DMS114 treated with DMSO at 0.1 percent for 48 hours (cell line): ENCODE measurements at regions not wholly inside any gene's neighbourhood (a gene's known extent, or its start where the extent isn't known, plus 50 kb on each side); places are given as distances from the start of the nearest gene placed in this dataset.
"Not testable (repeated sequence)": the region's sequence is repeated elsewhere in the genome, so short reads cannot be mapped to it uniquely, and the experiment has no call there.

Experiments used
- DNase-seq: peaks from one replicate; lab custom pipeline; 2025; ENCODE audit not compliant: unreplicated experiment; lab: John Stamatoyannopoulos, UW

DNA sequence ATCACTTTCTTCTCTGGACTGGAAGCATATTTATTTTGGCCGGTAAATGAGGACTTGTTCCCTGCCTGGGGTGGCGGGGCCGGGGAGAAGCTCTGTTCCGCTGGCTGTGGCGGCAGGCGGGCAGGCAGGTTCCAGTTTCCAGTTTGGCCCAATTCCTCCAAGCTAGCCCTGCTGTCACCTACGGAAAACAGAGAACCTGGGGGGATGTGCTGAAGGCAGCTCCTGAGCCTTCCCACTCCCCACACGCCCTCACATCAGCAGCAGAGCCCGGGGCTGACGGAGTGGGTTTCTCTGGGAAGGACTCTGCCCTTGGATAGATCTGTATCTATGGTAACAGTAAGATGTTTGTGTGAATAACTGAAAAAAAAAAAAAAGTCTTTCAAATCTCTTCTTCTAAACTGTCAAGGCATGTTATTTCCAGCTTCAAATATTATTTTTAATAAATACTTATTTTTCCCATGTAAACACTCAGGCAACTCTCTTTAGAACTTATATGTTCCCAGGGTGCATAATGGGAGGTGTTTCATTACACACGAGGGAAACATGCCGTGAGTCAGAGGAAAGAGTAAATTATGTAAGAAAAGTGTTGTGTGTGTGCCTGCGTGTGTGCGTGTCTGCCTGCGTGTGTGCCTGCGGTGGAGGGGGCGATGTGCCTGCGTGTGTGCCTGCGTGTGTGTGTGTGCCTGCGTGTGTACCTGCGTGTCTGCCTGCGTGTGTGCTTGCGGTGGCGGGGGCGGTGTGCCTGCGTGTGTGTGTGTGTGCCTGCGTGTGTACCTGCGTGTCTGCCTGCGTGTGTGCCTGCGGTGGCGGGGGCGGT lies 116.1 kb upstream of the ZNF516 start:
- DNase-seq, result no peak

DNA sequence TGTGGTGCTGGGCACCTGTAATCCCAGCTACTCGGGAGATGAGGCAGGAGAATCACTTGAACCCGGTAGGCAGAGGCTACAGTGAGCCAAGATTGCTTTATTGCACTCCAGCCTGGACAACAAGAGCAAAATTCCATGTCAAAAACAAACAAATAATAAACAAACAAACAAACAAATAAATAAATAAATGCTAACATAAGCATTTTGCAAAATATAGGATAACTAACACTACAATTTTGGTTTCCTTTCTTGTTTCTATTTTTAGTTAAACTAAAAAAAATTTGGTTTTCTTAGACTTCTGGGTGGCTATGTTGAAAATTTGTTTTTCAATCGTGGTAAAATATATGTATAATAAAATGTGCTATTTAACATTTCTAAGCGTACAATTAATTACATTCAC lies 115.0 kb upstream of the ZNF516 start:
- no peak for DNase-seq

DNA sequence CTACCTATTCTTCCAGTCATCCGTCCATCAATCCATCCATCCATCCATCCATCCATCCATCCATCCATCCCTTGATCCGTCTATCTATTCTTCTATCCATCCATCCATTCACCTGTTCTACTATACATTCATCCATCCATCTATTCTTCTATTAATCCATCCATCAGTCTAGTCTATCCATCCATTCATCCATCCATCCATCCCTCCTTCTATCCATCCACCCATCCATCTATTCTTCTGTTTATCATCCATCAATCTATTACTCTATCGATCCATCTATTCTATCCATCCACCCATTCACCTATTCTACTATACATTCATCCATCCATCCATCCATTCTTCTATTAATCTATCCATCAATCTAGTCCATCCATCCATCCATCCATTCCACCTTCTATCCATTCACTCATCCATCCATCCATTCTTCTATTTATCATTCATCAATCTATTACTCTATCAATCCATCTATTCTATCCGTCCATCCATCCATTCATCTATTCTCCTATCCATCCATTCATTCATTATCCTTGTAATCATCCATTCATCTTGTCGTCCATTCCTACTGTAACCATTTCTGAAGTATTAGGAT lies 110.4 kb upstream of the ZNF516 start:
- DNase-seq, result no peak

DNA sequence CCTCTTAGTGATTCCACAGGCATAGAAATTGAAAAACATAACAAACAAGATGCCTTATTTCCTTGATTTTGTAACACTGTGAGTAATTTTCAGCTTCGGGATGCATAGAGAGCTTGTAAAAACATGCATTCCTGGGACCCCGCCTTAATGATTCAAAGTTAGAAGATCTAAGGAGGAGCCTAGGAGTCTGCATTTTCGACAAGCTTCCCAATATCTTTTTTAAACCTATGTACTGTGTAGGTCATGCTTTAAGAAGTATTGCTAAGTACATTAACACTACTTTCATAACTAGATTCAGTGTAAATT lies 109.8 kb upstream of the ZNF516 start:
- DNase-seq, result no peak

DNA sequence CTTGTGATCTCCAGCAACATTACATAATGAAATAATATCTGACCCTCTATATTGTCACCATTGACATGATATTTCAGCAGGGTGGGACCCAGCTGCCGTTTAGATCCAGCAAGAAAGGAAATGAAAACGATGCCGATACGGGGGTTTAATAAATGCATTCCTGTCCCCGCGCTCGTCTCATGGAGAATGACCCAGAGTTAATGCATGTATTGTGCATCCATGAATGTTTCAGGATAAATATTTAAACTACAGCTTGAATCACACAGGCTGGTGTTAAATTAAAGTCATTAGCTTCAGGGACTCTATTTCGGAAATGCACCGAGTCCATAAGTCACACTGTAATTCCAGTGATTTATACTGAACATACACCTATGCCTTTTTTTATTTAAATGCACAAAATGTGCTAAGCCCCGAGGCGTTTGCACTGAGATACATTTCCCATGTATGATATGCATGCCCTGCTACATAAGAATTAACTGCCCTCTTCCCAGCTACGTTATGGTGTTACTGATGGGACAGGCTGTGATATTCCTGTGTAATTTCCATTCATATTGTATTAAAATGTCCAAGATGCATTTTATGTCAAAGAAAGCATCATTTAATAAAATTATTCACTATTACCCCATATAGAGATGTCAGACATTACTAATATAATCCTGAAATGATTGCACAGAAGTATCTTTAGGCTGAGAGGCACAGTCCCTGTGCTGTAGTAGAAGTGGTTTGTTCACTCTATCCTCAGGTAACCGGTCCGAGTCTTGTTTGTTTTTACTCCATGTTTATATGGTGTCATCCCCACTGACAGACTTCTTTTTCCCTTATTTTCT lies 109.3 kb upstream of the ZNF516 start:
- no peak for DNase-seq

DNA sequence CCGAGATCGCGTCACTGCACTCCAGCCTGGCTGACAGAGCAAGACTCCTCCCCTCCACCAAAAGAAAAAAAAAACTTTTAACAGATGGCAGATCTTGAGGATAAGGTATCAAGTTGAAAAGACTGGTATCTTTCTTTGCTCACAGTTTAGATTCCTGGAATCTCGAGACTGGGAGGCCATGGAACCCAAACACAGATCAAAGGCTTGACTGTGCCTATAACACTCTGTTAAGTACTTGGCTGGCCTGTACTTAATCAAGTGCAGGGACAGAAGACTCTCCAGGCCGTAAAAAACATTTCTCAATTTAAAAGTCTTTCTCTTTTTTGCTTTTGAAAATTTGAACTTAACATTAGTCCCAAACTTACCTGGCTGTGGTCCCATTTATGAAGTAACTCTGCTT lies 107.1 kb upstream of the ZNF516 start:
- no peak for DNase-seq

DNA sequence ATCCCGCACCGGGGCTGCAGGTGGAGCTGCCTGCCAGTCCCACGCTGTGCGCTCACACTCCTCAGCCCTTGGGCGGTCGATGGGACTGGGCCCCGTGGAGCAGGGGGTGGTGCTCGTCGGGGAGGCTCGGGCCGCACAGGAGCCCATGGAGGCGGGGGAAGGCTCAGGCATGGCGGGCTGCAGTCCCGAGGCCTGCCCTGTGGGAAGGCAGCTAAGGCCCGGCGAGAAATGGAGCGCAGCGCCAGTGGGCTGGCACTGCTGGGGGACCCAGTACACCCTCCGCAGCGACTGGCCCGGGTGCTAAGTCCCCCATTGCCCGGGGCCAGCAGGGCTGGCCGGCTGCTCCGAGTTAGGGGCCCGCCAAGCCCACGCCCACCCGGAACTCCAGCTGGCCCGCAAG lies 105.0 kb upstream of the ZNF516 start:
- DNase-seq, result not testable (repeated sequence)

DNA sequence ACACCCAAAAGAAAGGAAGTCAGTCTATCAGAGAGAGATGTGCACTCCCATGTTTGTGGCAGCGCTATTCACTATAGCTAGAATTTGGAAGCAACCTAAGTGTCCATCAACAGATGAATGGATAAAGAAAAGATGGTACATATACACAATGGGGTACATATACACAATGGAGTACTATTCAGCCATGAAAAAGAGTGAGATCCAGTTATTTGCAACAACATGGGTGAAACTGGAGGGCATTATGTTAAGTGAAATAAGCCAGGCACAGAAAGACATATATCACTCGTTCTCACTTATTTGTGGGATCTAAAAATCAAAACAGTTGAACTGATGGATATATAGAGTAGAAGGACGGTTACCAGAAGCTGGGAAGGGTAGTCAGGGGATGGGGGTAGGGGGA lies 99.9 kb upstream of the ZNF516 start:
- no peak for DNase-seq

DNA sequence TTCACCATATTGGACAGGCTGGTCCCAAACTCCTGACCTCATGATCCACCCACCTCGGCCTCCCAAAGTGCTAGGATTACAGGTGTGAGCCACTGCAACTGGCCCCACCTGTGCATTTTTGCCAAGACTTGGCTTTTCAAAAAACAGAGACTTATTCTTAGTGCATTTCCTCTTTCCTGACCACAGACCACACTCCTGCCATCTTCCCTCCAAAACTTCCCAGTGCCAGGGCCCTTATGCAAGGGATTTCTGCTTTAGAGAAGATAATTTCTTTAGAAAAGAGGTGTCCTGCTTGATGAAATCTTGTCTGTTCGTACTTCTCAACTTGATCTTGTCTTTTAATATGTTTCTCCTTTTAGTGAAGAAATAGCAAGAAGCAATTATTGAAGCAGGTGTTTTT lies 98.8 kb upstream of the ZNF516 start:
- no peak for DNase-seq

DNA sequence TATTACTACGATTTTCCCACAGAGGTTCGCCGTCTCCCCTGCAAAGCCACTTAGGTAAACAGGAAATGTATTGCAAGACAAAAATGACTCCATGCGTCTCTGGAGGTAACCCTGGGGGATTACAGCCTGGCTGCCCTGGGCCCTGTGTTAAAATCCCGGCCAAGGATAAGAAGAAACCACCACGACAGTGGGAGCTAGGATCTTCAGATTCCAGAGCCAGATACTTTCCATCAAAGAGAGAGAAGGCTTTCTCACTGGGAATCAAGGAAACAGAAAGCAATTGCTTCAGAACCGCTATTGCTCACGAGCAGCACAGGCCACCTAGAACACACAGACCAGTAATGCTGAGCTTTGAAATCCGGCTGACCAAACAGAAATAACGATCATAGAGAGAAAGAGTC lies 97.9 kb upstream of the ZNF516 start:
- DNase-seq, result no peak

DNA sequence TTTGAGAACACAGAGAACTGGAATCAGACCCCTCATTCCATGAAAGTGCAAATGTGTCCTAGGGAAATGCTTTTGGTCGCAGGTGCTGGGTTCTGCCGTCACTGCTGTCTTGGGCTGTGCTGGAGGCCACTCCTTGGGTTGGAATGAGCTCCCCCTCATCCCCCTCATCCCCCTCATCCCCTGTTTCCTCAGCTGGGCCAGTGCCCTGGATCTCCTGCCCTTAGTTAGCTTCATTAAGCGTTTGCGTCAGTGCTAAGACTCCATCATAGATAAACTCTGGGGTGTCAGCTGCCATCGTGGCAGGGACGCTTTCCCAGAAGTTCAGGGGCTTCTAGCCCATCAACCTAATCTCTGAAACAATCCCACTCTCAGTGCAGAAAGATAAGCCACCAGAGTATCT lies 97.1 kb upstream of the ZNF516 start:
- DNase-seq, result no peak

DNA sequence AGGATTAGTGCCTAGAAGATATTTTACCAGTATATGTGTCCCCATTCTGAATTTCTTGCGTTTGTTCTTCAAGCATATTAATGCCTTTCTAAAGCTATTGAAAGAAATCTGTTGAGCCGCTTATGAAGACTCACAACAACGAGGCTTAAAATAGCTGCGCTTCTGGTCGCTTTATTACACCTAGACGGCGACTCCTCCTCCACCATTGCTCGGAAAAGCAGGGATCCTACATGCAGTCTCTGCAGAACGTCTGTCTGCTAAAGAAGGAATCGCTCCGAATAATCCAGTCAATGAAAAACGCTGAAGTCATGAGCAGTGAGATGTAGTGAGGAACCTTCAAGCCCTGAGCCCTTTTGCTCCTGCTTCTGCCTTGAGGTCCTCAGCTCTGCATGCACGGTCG lies 94.8 kb upstream of the ZNF516 start:
- no peak for DNase-seq

DNA sequence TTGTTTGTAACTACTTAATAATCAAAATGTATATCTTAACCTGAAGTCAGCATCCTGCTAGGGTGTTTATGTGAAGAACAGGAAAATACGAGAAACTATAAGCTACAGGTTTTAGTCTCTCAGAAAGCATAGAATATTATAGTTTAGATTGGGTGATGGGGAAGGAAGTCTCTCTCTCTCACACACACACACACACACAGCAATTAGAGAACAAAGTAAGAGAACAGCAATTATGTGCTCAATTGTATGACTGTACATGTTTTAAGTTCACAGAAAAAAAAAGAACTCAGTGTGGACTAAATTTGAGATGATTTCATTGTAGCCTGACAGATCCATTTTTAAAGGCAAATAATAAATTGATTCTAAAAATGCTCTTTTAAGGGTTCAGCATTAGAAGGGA lies 94.3 kb upstream of the ZNF516 start:
- DNase-seq, result no peak

DNA sequence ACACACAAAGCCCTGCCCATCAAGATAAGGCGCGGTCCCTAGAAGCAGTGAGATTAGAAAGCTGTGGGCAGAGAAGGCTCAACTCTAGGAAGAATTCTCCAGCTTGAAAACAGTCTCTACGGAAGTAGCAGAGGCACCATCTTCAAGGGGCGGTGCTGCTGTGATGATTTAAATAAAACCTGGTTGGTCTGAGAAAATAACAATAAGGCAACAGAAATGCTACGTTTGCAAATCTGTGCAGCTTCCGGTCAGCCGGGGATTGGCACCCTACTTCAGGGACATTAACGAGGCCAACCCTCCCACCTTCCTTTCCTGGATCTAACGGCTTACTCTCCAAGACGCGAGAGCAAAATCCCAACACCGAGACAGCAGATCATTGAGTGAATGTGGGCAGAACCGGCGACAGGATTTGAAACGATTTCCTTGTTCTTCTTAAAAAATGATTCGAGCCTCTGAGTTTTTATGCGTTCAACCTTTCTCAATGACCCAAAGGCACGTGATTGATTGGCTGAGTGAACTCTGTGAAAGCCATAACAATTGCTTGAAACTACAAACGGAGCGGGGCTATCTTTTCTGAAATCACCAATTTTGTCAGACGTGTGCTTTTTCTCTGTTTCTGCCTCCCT lies 93.7 kb upstream of the ZNF516 start:
- DNase-seq, result no peak

DNA sequence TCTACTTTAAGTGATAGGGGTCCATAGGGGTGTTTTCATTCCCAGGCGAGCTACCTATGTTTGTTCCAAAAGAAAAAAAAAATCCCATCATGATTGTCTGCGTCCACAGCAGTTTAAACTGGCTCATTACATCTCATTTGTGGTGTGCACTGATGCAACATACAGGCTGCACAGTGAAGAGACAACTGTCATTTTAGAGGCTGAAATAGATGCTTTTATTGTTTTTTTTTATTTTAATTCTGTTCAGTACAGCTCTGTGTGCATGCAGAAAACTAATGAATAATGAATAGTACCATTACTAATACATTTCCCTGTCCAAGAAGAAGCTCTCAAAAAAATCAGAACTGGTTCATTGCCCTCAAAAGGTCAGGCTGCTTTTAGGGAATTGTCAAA lies 92.8 kb upstream of the ZNF516 start:
- no peak for DNase-seq

DNA sequence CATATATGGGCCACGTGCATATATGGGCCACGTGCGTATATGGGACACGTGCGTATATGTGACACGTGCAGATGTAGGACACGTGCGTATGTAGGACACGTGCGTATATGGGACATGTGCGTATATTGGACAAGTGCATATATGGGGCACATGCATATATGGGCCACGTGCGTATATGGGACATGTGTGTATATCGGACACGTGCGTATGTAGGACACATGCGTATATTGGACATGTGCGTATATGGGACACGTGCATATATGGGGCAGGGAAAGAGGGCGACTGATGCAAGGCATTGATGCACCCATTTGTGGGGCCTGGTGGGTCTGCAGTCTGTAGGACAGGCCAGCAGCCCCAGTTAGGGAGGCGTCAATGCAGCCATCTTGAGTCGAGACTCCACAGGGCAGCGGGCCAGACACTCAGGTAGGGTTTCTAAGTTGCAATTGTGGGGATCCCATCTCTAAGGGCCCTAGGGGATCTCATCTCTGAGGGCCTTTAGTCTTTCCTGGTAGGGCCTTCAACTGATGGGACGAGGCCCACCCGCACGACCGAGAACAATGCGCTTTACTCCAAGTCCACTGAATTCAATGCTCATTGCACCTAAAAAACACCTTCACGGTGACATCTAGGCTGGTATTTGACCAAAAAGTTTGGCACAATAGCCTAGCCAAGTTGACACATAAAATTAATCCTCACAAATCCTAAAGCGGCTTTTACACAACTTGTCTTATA lies 92.3 kb upstream of the ZNF516 start:
- no peak for DNase-seq

DNA sequence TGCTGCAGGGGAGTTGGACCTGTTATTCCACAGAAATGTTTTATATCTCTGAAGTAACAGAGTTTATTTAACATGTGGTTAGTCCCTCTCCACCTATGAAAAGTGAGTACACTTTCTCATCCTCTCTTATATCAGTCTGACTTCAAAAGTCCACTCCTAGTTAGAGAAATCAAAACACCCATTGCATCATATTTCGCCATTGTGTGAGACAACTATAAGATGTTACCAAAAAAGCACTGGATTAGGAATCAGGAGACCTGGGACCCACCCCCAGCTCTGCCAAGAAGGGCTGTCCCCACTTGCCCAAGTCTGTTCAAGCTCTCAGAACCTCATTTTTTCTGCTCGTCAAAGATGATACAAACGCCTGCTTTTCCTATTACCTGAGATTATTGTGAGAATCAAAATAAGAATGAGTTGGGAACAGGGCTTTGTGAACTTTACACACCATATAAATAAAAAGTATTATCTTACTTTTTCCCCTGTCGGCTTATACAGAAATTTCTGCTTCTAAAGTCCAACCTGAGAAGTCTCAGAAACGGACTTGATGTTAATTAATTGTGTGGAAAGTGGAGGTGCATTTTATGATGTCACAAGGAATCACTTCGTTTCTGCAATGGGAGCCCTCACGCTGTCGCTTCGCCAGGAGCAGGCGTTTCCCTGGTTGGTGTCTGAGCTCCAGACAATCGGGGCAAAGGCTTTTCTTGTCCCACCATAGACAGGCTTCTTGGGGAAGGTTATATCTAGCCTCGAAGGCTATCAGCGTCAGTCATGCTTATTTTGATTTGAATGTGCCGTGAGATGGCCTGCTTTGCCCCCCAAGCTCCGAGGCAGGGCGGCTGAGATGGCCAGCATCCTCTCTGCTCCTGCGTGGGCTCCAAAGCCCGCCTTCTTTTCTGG lies 89.6 kb upstream of the ZNF516 start:
- no peak for DNase-seq

DNA sequence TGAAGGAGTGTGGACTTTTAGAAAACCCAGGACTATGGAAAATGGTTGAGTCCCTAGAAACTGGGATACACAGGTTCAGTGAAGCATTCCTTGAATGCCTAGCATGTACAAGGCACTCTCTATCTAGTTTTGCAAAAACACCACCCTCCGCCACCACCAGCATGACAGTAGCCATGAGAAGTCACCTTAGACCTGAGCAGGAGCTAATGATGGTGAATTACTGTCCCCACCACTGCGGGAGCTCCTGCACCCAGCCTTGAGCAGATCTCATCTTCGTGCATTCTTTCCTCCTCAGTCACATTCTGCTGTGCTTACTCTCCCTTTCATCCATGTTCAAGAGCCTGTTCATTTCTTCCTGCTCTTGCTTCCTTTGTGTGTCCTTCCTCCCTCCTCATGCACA lies 86.2 kb upstream of the ZNF516 start:
- no peak for DNase-seq

DNA sequence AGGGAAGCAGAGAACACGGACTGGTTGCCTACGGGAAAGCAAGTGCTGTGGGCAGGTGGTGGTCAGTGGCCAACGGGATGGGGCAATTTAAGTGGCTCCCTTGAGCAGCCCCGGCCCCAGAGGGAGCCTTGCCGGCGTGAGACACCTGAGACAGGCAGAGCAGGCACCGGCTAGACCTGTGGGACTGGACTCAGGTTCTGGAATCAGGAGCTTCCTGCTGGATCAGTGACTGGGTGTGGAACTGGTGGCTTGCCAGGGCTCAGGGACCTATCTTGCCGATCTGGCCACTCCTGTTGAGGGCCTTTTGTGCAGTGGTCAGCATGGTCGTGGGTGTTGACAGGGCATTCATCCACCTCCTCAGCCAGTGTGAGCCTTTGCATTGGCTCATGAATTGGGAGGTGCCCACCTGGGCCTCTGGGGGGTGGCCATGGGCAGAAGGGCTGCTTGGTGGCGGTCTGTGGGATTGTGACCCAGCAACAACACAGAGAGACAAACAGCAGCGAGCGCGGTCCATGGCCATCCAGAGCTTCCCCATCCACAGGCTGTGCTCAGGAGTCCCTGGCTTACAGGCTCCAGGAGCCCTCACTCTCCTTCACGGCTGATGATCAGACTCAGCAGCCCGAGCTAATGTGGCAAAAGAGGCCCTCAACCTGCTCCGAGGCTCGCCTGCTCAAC lies 85.4 kb upstream of the ZNF516 start:
- no peak for DNase-seq

DNA sequence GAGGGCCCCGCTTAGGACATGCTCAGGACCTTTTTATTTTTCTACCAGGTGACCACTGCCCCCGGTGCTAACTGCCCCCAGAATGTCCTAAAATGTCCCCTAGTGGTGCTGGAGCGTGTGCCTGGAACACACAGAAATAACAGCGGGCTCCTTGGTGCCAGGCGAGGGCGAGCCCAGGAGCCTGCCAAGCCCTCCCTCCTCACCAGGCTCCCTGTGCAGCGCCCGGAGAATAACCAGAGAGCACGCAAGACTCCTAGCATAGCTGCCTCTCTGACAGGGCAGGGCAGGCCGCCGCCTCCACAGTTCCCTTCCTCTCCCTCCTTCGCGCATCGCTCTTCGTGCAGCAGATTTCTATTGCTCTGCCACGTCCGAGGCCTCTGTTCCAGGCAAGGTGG lies 84.3 kb upstream of the ZNF516 start:
- DNase-seq, result no peak
